ENCODE measurements at regions not wholly inside any gene's neighbourhood (a gene's known extent, or its start where the extent isn't known, plus 50 kb on each side); places are given as distances from the start of the nearest gene placed in this dataset.

- H3K9me3 ChIP-seq (ENCODE audit: control insufficient read depth, insufficient read depth, low read length): no peaks in the 10 kb centered on the region
- no peak overlapping the region for H3K27ac ChIP-seq (ENCODE audit: low read depth, low read length)
- H3K4me3 ChIP-seq (ENCODE audit: low read length): no peak overlapping the region
- H3K4me1 ChIP-seq (ENCODE audit: control insufficient read depth, low read length): no peaks in the 10 kb centered on the region
- H3K9me2 ChIP-seq (replicated peaks; ENCODE audit: control insufficient read depth, low read length): no peaks in the 10 kb centered on the region
- no peaks in the 10 kb centered on the region for H3K79me2 ChIP-seq (ENCODE audit: control insufficient read depth, low read length)
- H3K36me3 ChIP-seq (ENCODE audit: control insufficient read depth, low read length): no peaks in the 10 kb centered on the region
- H3K27me3 ChIP-seq (ENCODE audit: control insufficient read depth, low read length): no peaks in the 10 kb centered on the region
- no peak for TF ChIP-seq EZH2phosphoT487 (IDR thresholded peaks at IDR 0.05; ENCODE audit: borderline replicate concordance, low read length)
- TF ChIP-seq, protein P1, sequence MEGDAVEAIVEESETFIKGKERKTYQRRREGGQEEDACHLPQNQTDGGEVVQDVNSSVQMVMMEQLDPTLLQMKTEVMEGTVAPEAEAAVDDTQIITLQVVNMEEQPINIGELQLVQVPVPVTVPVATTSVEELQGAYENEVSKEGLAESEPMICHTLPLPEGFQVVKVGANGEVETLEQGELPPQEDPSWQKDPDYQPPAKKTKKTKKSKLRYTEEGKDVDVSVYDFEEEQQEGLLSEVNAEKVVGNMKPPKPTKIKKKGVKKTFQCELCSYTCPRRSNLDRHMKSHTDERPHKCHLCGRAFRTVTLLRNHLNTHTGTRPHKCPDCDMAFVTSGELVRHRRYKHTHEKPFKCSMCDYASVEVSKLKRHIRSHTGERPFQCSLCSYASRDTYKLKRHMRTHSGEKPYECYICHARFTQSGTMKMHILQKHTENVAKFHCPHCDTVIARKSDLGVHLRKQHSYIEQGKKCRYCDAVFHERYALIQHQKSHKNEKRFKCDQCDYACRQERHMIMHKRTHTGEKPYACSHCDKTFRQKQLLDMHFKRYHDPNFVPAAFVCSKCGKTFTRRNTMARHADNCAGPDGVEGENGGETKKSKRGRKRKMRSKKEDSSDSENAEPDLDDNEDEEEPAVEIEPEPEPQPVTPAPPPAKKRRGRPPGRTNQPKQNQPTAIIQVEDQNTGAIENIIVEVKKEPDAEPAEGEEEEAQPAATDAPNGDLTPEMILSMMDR (IDR thresholded peaks at IDR 0.05; ENCODE audit: low read depth, low read length, poor library complexity, severe bottlenecking): no peak
- no peaks in the 10 kb centered on the region for H3F3A ChIP-seq (ENCODE audit: control insufficient read depth, insufficient read depth)
- H4K20me1 ChIP-seq (ENCODE audit: control insufficient read depth, insufficient read depth, low read depth, low read length): no peaks in the 10 kb centered on the region
- no peak overlapping the region for H3K4me2 ChIP-seq (ENCODE audit: low read length)
These were observed 128.2 kb upstream of the RIPOR2 start for GRCh38 chr6:25064006-25064405.

DNA sequence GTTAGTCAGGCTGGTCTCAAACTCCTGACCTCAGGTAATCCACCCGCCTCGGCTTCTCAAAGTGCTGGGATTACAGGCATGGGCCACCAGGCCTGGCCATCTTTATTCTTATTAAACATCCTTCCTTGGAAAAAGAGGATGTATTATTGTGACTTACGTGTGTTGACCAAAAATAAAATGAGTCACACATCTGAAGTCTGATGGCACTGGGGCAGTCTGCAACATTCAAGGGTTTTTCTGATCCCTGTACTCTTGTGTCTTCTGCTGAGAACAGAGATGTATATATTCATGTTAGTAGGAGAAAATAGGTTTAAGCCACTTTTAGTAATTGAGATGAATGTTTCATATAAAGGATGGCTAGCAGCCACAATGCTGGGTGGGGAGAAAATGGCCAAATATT lies 129.9 kb upstream of the RIPOR2 start:
- Histone ChIP-seq H3K36me3 (ENCODE audit: control insufficient read depth, low read length) (no peaks in the 10 kb centered on the region), H3K79me2 (ENCODE audit: control insufficient read depth, low read length) (no peaks in the 10 kb centered on the region), H4K20me1 (ENCODE audit: control insufficient read depth, insufficient read depth, low read depth, low read length) (no peaks in the 10 kb centered on the region), H3K4me1 (ENCODE audit: control insufficient read depth, low read length) (peaks cover 3% of the 10 kb centered on the region), H3K4me2 (ENCODE audit: low read length) (no peak overlapping the region), H3K27ac (ENCODE audit: low read depth, low read length) (no peak overlapping the region), H3F3A (ENCODE audit: control insufficient read depth, insufficient read depth) (no peaks in the 10 kb centered on the region), H3K9me3 (ENCODE audit: control insufficient read depth, insufficient read depth, low read length) (peaks cover 7% of the 10 kb centered on the region; the same call in 1 of the 2 replicates), H3K9me2 (replicated peaks; ENCODE audit: control insufficient read depth, low read length) (no peaks in the 10 kb centered on the region), H3K27me3 (ENCODE audit: control insufficient read depth, low read length) (no peaks in the 10 kb centered on the region), H3K4me3 (ENCODE audit: low read length) (no peak overlapping the region)
- TF ChIP-seq EZH2phosphoT487 (IDR thresholded peaks at IDR 0.05; ENCODE audit: borderline replicate concordance, low read length): no peak
- TF ChIP-seq, protein P1 (IDR thresholded peaks at IDR 0.05; ENCODE audit: low read depth, low read length, poor library complexity, severe bottlenecking): no peak

- no peak overlapping the region for H3K4me2 ChIP-seq (ENCODE audit: low read length)
- H3K27ac ChIP-seq (ENCODE audit: low read depth, low read length): no peak overlapping the region
- no peaks in the 10 kb centered on the region for H3K79me2 ChIP-seq (ENCODE audit: control insufficient read depth, low read length)
- peaks cover 7% of the 10 kb centered on the region; the same call in 1 of the 2 replicates for H3K9me3 ChIP-seq (ENCODE audit: control insufficient read depth, insufficient read depth, low read length)
- no peaks in the 10 kb centered on the region for H3K9me2 ChIP-seq (replicated peaks; ENCODE audit: control insufficient read depth, low read length)
- no peaks in the 10 kb centered on the region for H4K20me1 ChIP-seq (ENCODE audit: control insufficient read depth, insufficient read depth, low read depth, low read length)
- H3K27me3 ChIP-seq (ENCODE audit: control insufficient read depth, low read length): no peaks in the 10 kb centered on the region
- peaks cover 3% of the 10 kb centered on the region for H3K4me1 ChIP-seq (ENCODE audit: control insufficient read depth, low read length)
- H3F3A ChIP-seq (ENCODE audit: control insufficient read depth, insufficient read depth): no peaks in the 10 kb centered on the region
- no peak for TF ChIP-seq EZH2phosphoT487 (IDR thresholded peaks at IDR 0.05; ENCODE audit: borderline replicate concordance, low read length)
- TF ChIP-seq, protein P1 (IDR thresholded peaks at IDR 0.05; ENCODE audit: low read depth, low read length, poor library complexity, severe bottlenecking): no peak
- no peak overlapping the region for H3K4me3 ChIP-seq (ENCODE audit: low read length)
- no peaks in the 10 kb centered on the region for H3K36me3 ChIP-seq (ENCODE audit: control insufficient read depth, low read length)
These were observed 130.8 kb upstream of the RIPOR2 start for GRCh38 chr6:25066593-25066992.

Data from DOHH2 (cell line).